Medulla oblongata (tissue), 1 donor: ENCODE measurements at regions not wholly inside any gene's neighbourhood (a gene's known extent, or its start where the extent isn't known, plus 50 kb on each side); places are given as distances from the start of the nearest gene placed in this dataset.

Source experiments
- DNase-seq: peaks from one replicate; pipeline ENCODE4 v3.0.0-alpha.2; 2015; ENCODE audit errors: extremely low spot score

GRCh38 chr4:19993242-19993641 is 258.5 kb upstream of the SLIT2 start:
- DNase-seq = no peak

GRCh38 chr4:19992471-19993093 is 259.1 kb upstream of the SLIT2 start:
- DNase-seq = no peak

- no peak for DNase-seq
Observed at GRCh38 chr4:19987746-19988145, 264.0 kb upstream of the SLIT2 start.

GRCh38 chr4:19983072-19983471 is 268.6 kb upstream of the SLIT2 start:
- DNase-seq = no peak

- no peak for DNase-seq
Observed at GRCh38 chr4:19982556-19982955, 269.1 kb upstream of the SLIT2 start.

GRCh38 chr4:19971829-19972228 is 279.9 kb upstream of the SLIT2 start:
- DNase-seq = no peak

- no peak for DNase-seq
Observed at GRCh38 chr4:19969492-19969891, 282.2 kb upstream of the SLIT2 start.

GRCh38 chr4:19961091-19961490 is 290.6 kb upstream of the SLIT2 start:
- DNase-seq = no peak

GRCh38 chr4:19958848-19959247 is 292.9 kb upstream of the SLIT2 start:
- no peak for DNase-seq

- DNase-seq = no peak
Observed at GRCh38 chr4:19947349-19947748, 304.4 kb upstream of the SLIT2 start.

GRCh38 chr4:19945979-19946380 is 305.7 kb upstream of the SLIT2 start:
- no peak for DNase-seq

- DNase-seq = no peak
Observed at GRCh38 chr4:19945501-19945900, 306.2 kb upstream of the SLIT2 start.

- DNase-seq = no peak
Observed at GRCh38 chr4:19944806-19945205, 306.9 kb upstream of the SLIT2 start.

- no peak for DNase-seq
Observed at GRCh38 chr4:19944251-19944650, 307.5 kb upstream of the SLIT2 start.

GRCh38 chr4:19941434-19941833 is 310.3 kb upstream of the SLIT2 start:
- DNase-seq = no peak

GRCh38 chr4:19940861-19941260 is 310.8 kb upstream of the SLIT2 start:
- DNase-seq = no peak

- no peak for DNase-seq
Observed at GRCh38 chr4:19936476-19936875, 315.2 kb upstream of the SLIT2 start.

- no peak for DNase-seq
Observed at GRCh38 chr4:19930742-19931141, 321.0 kb upstream of the SLIT2 start.

GRCh38 chr4:19927381-19927780 is 324.3 kb upstream of the SLIT2 start:
- DNase-seq = no peak

GRCh38 chr4:19925516-19925915 is 326.2 kb upstream of the SLIT2 start:
- DNase-seq = no peak

GRCh38 chr4:19924761-19925160 is 326.9 kb upstream of the SLIT2 start:
- no peak for DNase-seq

- DNase-seq = no peak
Observed at GRCh38 chr4:19915276-19915675, 336.4 kb upstream of the SLIT2 start.

GRCh38 chr4:19913650-19914049 is 338.1 kb upstream of the SLIT2 start:
- no peak for DNase-seq

- no peak for DNase-seq
Observed at GRCh38 chr4:19910861-19911525, 340.7 kb upstream of the SLIT2 start.
